ENCODE measurements at regions not wholly inside any gene's neighbourhood (a gene's known extent, or its start where the extent isn't known, plus 50 kb on each side); places are given as distances from the start of the nearest gene placed in this dataset.

DNA sequence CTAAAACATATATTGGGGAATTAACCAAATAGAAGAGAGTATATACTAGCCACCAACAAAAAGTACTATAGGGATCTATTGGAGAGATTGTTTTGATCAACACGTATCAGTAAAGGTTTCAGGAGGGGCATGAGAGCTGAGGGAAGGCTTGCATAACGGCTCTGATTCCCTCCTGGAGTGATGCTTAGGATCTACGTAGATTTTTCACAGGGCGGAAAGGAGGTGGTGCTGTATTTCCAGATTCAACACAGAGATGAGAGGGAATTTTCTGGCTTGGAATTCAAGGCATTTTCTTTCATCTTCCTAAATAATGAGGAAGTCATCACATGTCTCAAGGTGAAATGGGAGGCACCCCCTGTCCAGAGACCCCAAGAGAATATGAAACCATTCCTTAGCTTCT is 443.8 kb downstream of the CMPK2 start:
- TF ChIP-seq, protein P1, sequence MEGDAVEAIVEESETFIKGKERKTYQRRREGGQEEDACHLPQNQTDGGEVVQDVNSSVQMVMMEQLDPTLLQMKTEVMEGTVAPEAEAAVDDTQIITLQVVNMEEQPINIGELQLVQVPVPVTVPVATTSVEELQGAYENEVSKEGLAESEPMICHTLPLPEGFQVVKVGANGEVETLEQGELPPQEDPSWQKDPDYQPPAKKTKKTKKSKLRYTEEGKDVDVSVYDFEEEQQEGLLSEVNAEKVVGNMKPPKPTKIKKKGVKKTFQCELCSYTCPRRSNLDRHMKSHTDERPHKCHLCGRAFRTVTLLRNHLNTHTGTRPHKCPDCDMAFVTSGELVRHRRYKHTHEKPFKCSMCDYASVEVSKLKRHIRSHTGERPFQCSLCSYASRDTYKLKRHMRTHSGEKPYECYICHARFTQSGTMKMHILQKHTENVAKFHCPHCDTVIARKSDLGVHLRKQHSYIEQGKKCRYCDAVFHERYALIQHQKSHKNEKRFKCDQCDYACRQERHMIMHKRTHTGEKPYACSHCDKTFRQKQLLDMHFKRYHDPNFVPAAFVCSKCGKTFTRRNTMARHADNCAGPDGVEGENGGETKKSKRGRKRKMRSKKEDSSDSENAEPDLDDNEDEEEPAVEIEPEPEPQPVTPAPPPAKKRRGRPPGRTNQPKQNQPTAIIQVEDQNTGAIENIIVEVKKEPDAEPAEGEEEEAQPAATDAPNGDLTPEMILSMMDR (IDR thresholded peaks at IDR 0.05; ENCODE audit: poor library complexity) = no peak
- no peak for TF ChIP-seq EZH2 (IDR thresholded peaks at IDR 0.05; ENCODE audit: borderline replicate concordance)

Measured in hepatocyte (in vitro differentiated cells).